PC-9 (cell line): ENCODE measurements at regions not wholly inside any gene's neighbourhood (a gene's known extent, or its start where the extent isn't known, plus 50 kb on each side); places are given as distances from the start of the nearest gene placed in this dataset.

Experiments used
- BruUV-seq: library from RNA; stranded (reverse); fragments of 400-500 nt; replicated peaks from 2 replicates; lab custom pipeline; 2021; lab: Mats Ljungman, UMichigan
- CTCF ChIA-PET: fragments of 300-600 bp; sonication (Branson Sonifier 250); formaldehyde crosslinking; loops from one replicate; lab custom pipeline; 2022; ENCODE audit warnings: antibody characterized with exemption; lab: Charles Lee
- POLR2A ChIA-PET: fragments of 300-600 bp; sonication (Branson Sonifier 250); formaldehyde crosslinking; loops from one replicate; lab custom pipeline; 2022; ENCODE audit warnings: antibody characterized with exemption; ENCODE audit not compliant: unreplicated experiment; lab: Charles Lee
- DNase-seq, 2 experiments: peaks; one replicate each; pipeline versions ENCODE4 v3.0.0 to v3.0.0-alpha.2; 2015 to 2022; ENCODE audit warnings: mixed read lengths in 1 of 2
- H2AFZ ChIP-seq: fragments of 200-600 bp; sonication (generic); 2 replicates; pipeline ENCODE4 v1.8.1; 2017; ENCODE audit warnings: antibody characterized with exemption
- H3F3A ChIP-seq: fragments of 200-600 bp; sonication (generic); 2 replicates; pipeline ENCODE4 v1.8.1; 2017; ENCODE audit warnings: antibody characterized with exemption, mild to moderate bottlenecking, low read depth; ENCODE audit not compliant: insufficient read depth
- H3K27ac ChIP-seq: fragments of 200-600 bp; sonication (generic); 2 replicates; pipeline ENCODE4 v1.6.1; 2016; ENCODE audit warnings: mixed run types
- H3K27me3 ChIP-seq: fragments of 200-600 bp; sonication (generic); 2 replicates; pipeline ENCODE4 v1.6.1; 2016; ENCODE audit warnings: low read depth, mixed run types; ENCODE audit not compliant: insufficient read depth
- H3K36me3 ChIP-seq: fragments of 200-600 bp; sonication (generic); 2 replicates; pipeline ENCODE4 v1.6.1; 2016; ENCODE audit warnings: low read depth, mixed run types
- H3K4me1 ChIP-seq: fragments of 200-600 bp; sonication (generic); replicated peaks from 2 replicates; pipeline ENCODE4 v1.6.1; 2016; ENCODE audit warnings: mixed run types; ENCODE audit not compliant: insufficient read depth
- H3K4me2 ChIP-seq: fragments of 200-600 bp; sonication (generic); 2 replicates; pipeline ENCODE4 v1.6.1; 2017; ENCODE audit warnings: mixed run types
- H3K4me3 ChIP-seq: fragments of 200-600 bp; sonication (generic); 2 replicates; pipeline ENCODE4 v1.6.1; 2016; ENCODE audit warnings: mixed run types
- H3K79me2 ChIP-seq: fragments of 200-600 bp; sonication (generic); 2 replicates; pipeline ENCODE4 v1.6.1; 2017; ENCODE audit warnings: low read depth, mixed run types
- H3K9me2 ChIP-seq: fragments of 200-600 bp; sonication (generic); 2 replicates; pipeline ENCODE4 v1.8.1; 2017; ENCODE audit warnings: mild to moderate bottlenecking; ENCODE audit not compliant: insufficient read depth
- H3K9me3 ChIP-seq: fragments of 200-600 bp; sonication (generic); 2 replicates; pipeline ENCODE4 v1.8.1; 2016; ENCODE audit warnings: low read depth; ENCODE audit not compliant: insufficient read depth
- H4K20me1 ChIP-seq: fragments of 200-600 bp; sonication (generic); 2 replicates; pipeline ENCODE4 v1.8.1; 2017; ENCODE audit not compliant: insufficient read depth
- EZH2 ChIP-seq: fragments of 200-600 bp; sonication (generic); IDR thresholded peaks from 2 replicates; pipeline ENCODE4 v1.8.0; 2017; ENCODE audit warnings: antibody characterized with exemption, low read depth
- intact Hi-C: fragments of 100-400 bp; cut with micrococcal nuclease; formaldehyde crosslinking; loops from one replicate; pipeline ENCODE4 v1.10.0; 2022; ENCODE audit not compliant: unreplicated experiment
- TF ChIP-seq, protein P1 (sequence below): fragments of 200-600 bp; sonication (generic); conservative IDR thresholded peaks from 2 replicates; pipeline ENCODE4 v1.6.1; 2017; ENCODE audit warnings: mixed run types, antibody characterized with exemption, mild to moderate bottlenecking, moderate library complexity

DNA sequence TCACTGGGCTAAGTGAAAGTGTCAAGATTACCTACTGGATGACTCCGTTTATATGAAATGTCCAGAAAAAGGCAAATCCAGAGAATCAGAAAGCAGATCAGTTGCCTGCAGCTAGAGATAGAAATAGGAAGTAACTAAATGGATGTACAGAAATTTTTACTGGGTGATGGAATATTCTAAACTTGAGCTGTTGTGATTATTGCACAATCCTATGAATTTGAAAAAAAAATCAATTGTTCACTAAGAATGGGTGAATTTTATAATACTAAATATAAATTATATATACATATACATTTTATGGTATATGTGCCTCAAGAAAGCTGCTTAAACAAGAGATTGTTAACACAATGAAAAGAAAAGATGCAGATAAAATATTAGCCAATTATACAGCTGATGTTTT lies 181.1 kb upstream of the C16orf82 start:
- POLR2A ChIA-PET, result no interaction called here
- no peaks in the 10 kb centered on the region for H3K9me3 ChIP-seq

DNA sequence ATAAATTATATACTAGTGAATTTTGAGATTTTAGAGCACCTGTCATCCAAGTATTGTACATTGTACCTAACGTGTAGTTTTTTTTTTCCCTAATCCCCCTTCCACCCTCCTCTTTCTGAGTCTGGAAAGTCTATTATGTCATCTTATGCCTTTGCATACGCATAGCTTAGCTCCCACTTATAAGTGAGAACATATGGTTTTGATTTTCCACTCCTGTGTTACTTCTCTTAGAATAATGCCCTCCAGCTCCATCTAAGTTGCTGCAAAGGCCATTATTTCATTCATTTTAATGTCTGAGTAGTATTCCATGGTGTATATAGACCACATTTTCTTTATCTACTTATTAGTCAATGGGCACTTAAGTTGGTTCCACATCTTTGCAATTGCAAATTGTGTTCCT lies 177.0 kb upstream of the C16orf82 start:
- H3K27ac ChIP-seq, result no peak overlapping the region
- H2AFZ ChIP-seq, result no peak overlapping the region
- H3K79me2 ChIP-seq, result no peaks in the 10 kb centered on the region
- TF ChIP-seq, protein P1, sequence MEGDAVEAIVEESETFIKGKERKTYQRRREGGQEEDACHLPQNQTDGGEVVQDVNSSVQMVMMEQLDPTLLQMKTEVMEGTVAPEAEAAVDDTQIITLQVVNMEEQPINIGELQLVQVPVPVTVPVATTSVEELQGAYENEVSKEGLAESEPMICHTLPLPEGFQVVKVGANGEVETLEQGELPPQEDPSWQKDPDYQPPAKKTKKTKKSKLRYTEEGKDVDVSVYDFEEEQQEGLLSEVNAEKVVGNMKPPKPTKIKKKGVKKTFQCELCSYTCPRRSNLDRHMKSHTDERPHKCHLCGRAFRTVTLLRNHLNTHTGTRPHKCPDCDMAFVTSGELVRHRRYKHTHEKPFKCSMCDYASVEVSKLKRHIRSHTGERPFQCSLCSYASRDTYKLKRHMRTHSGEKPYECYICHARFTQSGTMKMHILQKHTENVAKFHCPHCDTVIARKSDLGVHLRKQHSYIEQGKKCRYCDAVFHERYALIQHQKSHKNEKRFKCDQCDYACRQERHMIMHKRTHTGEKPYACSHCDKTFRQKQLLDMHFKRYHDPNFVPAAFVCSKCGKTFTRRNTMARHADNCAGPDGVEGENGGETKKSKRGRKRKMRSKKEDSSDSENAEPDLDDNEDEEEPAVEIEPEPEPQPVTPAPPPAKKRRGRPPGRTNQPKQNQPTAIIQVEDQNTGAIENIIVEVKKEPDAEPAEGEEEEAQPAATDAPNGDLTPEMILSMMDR, result no peak
- TF ChIP-seq EZH2, result no peak
- no peaks in the 10 kb centered on the region for H3F3A ChIP-seq
- H3K9me2 ChIP-seq, result no peaks in the 10 kb centered on the region
- no peaks in the 10 kb centered on the region for H3K9me3 ChIP-seq
- no peak overlapping the region for H3K4me3 ChIP-seq
- ChIA-PET POLR2A (no interaction called here), CTCF (no interaction called here)
- DNase-seq, result no peak
- intact Hi-C loops, result no loop called here
- BruUV-seq, result no TSS peak
- no peaks in the 10 kb centered on the region for H3K4me1 ChIP-seq
- H4K20me1 ChIP-seq, result no peaks in the 10 kb centered on the region
- no peaks in the 10 kb centered on the region for H3K36me3 ChIP-seq
- no peaks in the 10 kb centered on the region for H3K27me3 ChIP-seq
- no peak overlapping the region for H3K4me2 ChIP-seq

More for the DNA sequence above, 181.1 kb upstream of the C16orf82 start:
- Histone ChIP-seq H3K36me3 (no peaks in the 10 kb centered on the region), H3K27ac (no peak overlapping the region), H3K4me2 (no peak overlapping the region), H3K4me3 (no peak overlapping the region), H3K27me3 (0 out of 2 replicates have a peak, but pooled peaks cover 4% of the 10 kb centered on the region), H2AFZ (no peak overlapping the region), H3K79me2 (no peaks in the 10 kb centered on the region), H3F3A (no peaks in the 10 kb centered on the region), H4K20me1 (no peaks in the 10 kb centered on the region), H3K9me2 (no peaks in the 10 kb centered on the region), H3K4me1 (no peaks in the 10 kb centered on the region)
- intact Hi-C loops, result no loop called here
- no peak for DNase-seq
- CTCF ChIA-PET, result no interaction called here
- BruUV-seq, result no TSS peak
- TF ChIP-seq, protein P1, result no peak
- TF ChIP-seq EZH2, result no peak

DNA sequence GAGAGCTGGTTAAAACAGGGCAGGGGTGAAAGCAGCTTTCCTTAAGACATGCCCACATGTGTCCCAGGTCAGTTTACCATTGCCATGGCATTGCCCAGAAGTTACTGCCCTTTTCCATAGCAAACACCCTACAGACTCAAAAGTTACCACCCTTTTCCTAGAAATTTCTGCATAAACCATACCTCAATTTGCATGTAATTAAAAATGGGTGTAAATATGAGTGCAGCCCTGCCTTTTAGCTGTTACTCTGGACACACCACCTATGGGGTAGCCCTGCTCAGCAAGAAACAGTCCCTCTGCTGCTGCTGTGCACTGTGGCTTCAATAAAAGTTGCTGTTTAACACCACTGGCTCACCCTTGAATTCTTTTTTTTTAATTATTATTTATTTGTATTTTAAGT lies 168.5 kb upstream of the C16orf82 start:
- Histone ChIP-seq H3K9me3 (no peaks in the 10 kb centered on the region), H3K27ac (no peak overlapping the region), H3K4me3 (no peak overlapping the region), H3K36me3 (no peaks in the 10 kb centered on the region), H3K79me2 (no peaks in the 10 kb centered on the region), H2AFZ (no peak overlapping the region), H3K27me3 (no peaks in the 10 kb centered on the region), H3K4me1 (no peaks in the 10 kb centered on the region), H3F3A (no peaks in the 10 kb centered on the region), H3K9me2 (no peaks in the 10 kb centered on the region), H4K20me1 (no peaks in the 10 kb centered on the region), H3K4me2 (no peak overlapping the region)
- no peak for TF ChIP-seq EZH2
- TF ChIP-seq, protein P1, result no peak
- no peak for DNase-seq
- intact Hi-C loops, result no loop called here
- CTCF ChIA-PET, result no interaction called here
- POLR2A ChIA-PET, result no interaction called here
- no TSS peak for BruUV-seq
